ENCODE measurements at regions not wholly inside any gene's neighbourhood (a gene's known extent, or its start where the extent isn't known, plus 50 kb on each side); places are given as distances from the start of the nearest gene placed in this dataset.

- no peak for TF ChIP-seq CTCF (conservative IDR thresholded peaks at IDR 0.05)
- TF ChIP-seq EZH2 (IDR thresholded peaks at IDR 0.05; ENCODE audit: low read depth), result no peak
Measured at GRCh38 chr16:54208237-54208636, 78.3 kb downstream of the IRX3 start.

Data from PC-9 (cell line).